SK-N-SH treated with all-trans-retinoic acid at 6 μM for 48 hours (cell line): ENCODE measurements at regions not wholly inside any gene's neighbourhood (a gene's known extent, or its start where the extent isn't known, plus 50 kb on each side); places are given as distances from the start of the nearest gene placed in this dataset.

Source experiments
- ATAC-seq: fragments of 200-7000 bp; cut with Tn5 transposase; 3 replicates; pipeline ENCODE4 v1.9.1; 2020; ENCODE audit warnings: mild to moderate bottlenecking, moderate library complexity
- ARNTL ChIP-seq: fragments of 450-650 bp; formaldehyde crosslinking; IDR thresholded peaks from 2 replicates; pipeline ENCODE4 v1.5.0; 2020; ENCODE audit warnings: low read depth, mild to moderate bottlenecking, moderate library complexity, borderline replicate concordance
- BACH2 ChIP-seq: fragments of 250-450 bp; sonication (Bioruptor Pico); IDR thresholded peaks from 2 replicates; pipeline ENCODE4 v1.9.0; 2021; ENCODE audit warnings: mild to moderate bottlenecking, borderline replicate concordance
- CREB5 ChIP-seq: fragments of 250-450 bp; sonication (Bioruptor Pico); IDR thresholded peaks from 2 replicates; pipeline ENCODE4 v1.5.1; 2020; ENCODE audit warnings: low read depth, mild to moderate bottlenecking, moderate library complexity
- CSDC2 ChIP-seq: fragments of 250-450 bp; sonication (Bioruptor Pico); IDR thresholded peaks from 2 replicates; pipeline ENCODE4 v1.5.0; 2020; ENCODE audit warnings: mild to moderate bottlenecking, moderate library complexity
- ESRRG ChIP-seq: fragments of 250-450 bp; sonication (Bioruptor Pico); IDR thresholded peaks from 2 replicates; pipeline ENCODE4 v1.6.1; 2021; ENCODE audit warnings: mild to moderate bottlenecking
- GLIS3 ChIP-seq: fragments of 250-450 bp; sonication (Bioruptor Pico); IDR thresholded peaks from 2 replicates; pipeline ENCODE4 v1.5.0; 2020; ENCODE audit warnings: mild to moderate bottlenecking, moderate library complexity
- OSR1 ChIP-seq: fragments of 250-450 bp; sonication (Bioruptor Pico); IDR thresholded peaks from 2 replicates; pipeline ENCODE4 v1.8.0; 2022; ENCODE audit warnings: moderate library complexity, mild to moderate bottlenecking, inconsistent platforms
- PATZ1 ChIP-seq: fragments of 250-450 bp; sonication (Bioruptor Pico); IDR thresholded peaks from 2 replicates; pipeline ENCODE4 v1.8.0; 2020; ENCODE audit warnings: mild to moderate bottlenecking, moderate library complexity, borderline replicate concordance
- POU6F1 ChIP-seq: fragments of 250-450 bp; sonication (Bioruptor Pico); IDR thresholded peaks from 2 replicates; pipeline ENCODE4 v1.8.0; 2021; ENCODE audit warnings: low read depth, mild to moderate bottlenecking, moderate library complexity, borderline replicate concordance
- PPARA ChIP-seq: fragments of 250-450 bp; sonication (Bioruptor Pico); IDR thresholded peaks from 2 replicates; pipeline ENCODE4 v1.5.0; 2020; ENCODE audit warnings: mild to moderate bottlenecking, borderline replicate concordance
- RARB ChIP-seq: fragments of 250-450 bp; sonication (Bioruptor Pico); IDR thresholded peaks from 2 replicates; pipeline ENCODE4 v1.8.0; 2021; ENCODE audit warnings: mild to moderate bottlenecking, moderate library complexity
- SNAI2 ChIP-seq: fragments of 250-450 bp; sonication (Bioruptor Pico); IDR thresholded peaks from 2 replicates; pipeline ENCODE4 v1.5.0; 2020; ENCODE audit warnings: mild to moderate bottlenecking, moderate library complexity
- TCF4 ChIP-seq: fragments of 250-450 bp; sonication (Bioruptor Pico); IDR thresholded peaks from 2 replicates; pipeline ENCODE4 v1.8.0; 2021; ENCODE audit warnings: mild to moderate bottlenecking, moderate library complexity, borderline replicate concordance
- TOX ChIP-seq: fragments of 250-450 bp; sonication (Bioruptor Pico); IDR thresholded peaks from 2 replicates; pipeline ENCODE4 v1.8.0; 2021; ENCODE audit warnings: mild to moderate bottlenecking, moderate library complexity, borderline replicate concordance
- ZC3H10 ChIP-seq: fragments of 250-450 bp; sonication (Bioruptor Pico); IDR thresholded peaks from 2 replicates; pipeline ENCODE4 v1.5.1; 2021; ENCODE audit warnings: mild to moderate bottlenecking, moderate library complexity
- ZFP3 ChIP-seq: fragments of 250-450 bp; sonication (Bioruptor Pico); IDR thresholded peaks from 2 replicates; pipeline ENCODE4 v1.5.0; 2020; ENCODE audit warnings: mild to moderate bottlenecking, moderate library complexity
- ZFP30 ChIP-seq: fragments of 450-650 bp; formaldehyde crosslinking; IDR thresholded peaks from 2 replicates; pipeline ENCODE4 v1.5.0; 2022; ENCODE audit warnings: mild to moderate bottlenecking, moderate library complexity
- ZNF70 ChIP-seq: fragments of 450-650 bp; formaldehyde crosslinking; IDR thresholded peaks from 2 replicates; pipeline ENCODE4 v1.5.0; 2020; ENCODE audit warnings: mild to moderate bottlenecking, moderate library complexity
- TF ChIP-seq, protein P1 (sequence below): fragments of 250-450 bp; sonication (Bioruptor Pico); IDR thresholded peaks from 2 replicates; pipeline ENCODE4 v1.5.0; 2020; ENCODE audit warnings: mild to moderate bottlenecking, moderate library complexity
- TF ChIP-seq, protein P2 (sequence below): fragments of 250-450 bp; sonication (Bioruptor Pico); IDR thresholded peaks from 2 replicates; pipeline ENCODE4 v1.5.1; 2021; ENCODE audit warnings: mild to moderate bottlenecking, moderate library complexity

DNA sequence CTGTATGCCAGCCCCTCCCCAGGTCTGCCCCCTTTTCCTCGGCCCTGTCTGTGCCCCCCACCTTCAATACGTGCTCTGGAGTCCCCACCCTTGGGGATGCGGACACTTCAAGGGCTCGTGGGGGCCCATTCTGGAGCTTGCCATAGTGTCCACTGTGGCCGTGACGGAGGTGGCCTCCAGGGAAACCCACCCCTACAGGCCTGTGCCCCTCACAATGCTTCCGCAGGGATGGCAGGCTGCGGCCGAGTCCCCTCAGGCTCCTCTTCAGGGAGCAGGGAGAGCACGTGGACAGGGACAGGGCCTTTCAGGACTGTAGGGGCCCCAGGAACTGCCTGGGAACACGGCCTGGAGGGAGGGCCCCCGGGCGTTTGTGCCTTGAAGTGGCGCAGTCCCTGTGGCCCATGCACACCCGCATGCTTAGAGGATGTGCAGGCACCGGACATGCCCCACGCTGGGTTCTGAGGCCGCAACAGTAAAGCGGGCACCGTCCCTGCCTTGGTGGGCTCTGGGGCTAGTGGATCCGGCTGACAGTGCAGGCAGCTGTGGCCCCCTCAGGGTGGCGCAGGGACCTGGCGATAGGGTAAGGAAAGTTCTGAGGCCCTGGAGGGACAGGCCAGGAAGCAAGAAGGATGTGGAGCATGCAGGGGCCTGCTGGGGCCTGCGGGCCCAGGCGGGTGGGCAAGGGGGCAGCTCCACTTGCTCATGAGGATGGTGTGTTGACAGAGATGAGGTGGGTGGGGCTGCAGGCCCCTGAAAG lies 209.0 kb upstream of the RTL1 start:
- TF ChIP-seq TOX (CRISPR knock-in tag) (no peak), CSDC2 (CRISPR knock-in tag) (no peak), PATZ1 (CRISPR knock-in tag) (no peak), ZC3H10 (no peak), RARB (CRISPR knock-in tag) (no peak), BACH2 (CRISPR knock-in tag) (no peak), ESRRG (CRISPR knock-in tag) (no peak), TCF4 (no peak), CREB5 (CRISPR knock-in tag) (no peak)
- no peak for ATAC-seq

GRCh38 chr14:101113108-101113612 lies 209.6 kb upstream of the RTL1 start:
- ATAC-seq, result no peak
- TF ChIP-seq ZNF70 (CRISPR knock-in tag) (no peak), ESRRG (CRISPR knock-in tag) (no peak), TCF4 (no peak), ARNTL (CRISPR knock-in tag) (no peak), GLIS3 (CRISPR knock-in tag) (no peak), OSR1 (CRISPR knock-in tag) (no peak), TOX (CRISPR knock-in tag) (no peak), ZFP3 (CRISPR knock-in tag) (no peak), PPARA (no peak), RARB (CRISPR knock-in tag) (no peak), CREB5 (CRISPR knock-in tag) (no peak), ZFP30 (CRISPR knock-in tag) (no peak), SNAI2 (no peak), CSDC2 (CRISPR knock-in tag) (no peak), ZC3H10 (no peak)
- TF ChIP-seq, protein P1, sequence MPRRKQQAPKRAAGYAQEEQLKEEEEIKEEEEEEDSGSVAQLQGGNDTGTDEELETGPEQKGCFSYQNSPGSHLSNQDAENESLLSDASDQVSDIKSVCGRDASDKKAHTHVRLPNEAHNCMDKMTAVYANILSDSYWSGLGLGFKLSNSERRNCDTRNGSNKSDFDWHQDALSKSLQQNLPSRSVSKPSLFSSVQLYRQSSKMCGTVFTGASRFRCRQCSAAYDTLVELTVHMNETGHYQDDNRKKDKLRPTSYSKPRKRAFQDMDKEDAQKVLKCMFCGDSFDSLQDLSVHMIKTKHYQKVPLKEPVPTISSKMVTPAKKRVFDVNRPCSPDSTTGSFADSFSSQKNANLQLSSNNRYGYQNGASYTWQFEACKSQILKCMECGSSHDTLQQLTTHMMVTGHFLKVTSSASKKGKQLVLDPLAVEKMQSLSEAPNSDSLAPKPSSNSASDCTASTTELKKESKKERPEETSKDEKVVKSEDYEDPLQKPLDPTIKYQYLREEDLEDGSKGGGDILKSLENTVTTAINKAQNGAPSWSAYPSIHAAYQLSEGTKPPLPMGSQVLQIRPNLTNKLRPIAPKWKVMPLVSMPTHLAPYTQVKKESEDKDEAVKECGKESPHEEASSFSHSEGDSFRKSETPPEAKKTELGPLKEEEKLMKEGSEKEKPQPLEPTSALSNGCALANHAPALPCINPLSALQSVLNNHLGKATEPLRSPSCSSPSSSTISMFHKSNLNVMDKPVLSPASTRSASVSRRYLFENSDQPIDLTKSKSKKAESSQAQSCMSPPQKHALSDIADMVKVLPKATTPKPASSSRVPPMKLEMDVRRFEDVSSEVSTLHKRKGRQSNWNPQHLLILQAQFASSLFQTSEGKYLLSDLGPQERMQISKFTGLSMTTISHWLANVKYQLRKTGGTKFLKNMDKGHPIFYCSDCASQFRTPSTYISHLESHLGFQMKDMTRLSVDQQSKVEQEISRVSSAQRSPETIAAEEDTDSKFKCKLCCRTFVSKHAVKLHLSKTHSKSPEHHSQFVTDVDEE (CRISPR knock-in tag), result no peak
- TF ChIP-seq, protein P2, sequence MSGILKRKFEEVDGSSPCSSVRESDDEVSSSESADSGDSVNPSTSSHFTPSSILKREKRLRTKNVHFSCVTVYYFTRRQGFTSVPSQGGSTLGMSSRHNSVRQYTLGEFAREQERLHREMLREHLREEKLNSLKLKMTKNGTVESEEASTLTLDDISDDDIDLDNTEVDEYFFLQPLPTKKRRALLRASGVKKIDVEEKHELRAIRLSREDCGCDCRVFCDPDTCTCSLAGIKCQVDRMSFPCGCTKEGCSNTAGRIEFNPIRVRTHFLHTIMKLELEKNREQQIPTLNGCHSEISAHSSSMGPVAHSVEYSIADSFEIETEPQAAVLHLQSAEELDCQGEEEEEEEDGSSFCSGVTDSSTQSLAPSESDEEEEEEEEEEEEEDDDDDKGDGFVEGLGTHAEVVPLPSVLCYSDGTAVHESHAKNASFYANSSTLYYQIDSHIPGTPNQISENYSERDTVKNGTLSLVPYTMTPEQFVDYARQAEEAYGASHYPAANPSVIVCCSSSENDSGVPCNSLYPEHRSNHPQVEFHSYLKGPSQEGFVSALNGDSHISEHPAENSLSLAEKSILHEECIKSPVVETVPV (CRISPR knock-in tag), result no peak

DNA sequence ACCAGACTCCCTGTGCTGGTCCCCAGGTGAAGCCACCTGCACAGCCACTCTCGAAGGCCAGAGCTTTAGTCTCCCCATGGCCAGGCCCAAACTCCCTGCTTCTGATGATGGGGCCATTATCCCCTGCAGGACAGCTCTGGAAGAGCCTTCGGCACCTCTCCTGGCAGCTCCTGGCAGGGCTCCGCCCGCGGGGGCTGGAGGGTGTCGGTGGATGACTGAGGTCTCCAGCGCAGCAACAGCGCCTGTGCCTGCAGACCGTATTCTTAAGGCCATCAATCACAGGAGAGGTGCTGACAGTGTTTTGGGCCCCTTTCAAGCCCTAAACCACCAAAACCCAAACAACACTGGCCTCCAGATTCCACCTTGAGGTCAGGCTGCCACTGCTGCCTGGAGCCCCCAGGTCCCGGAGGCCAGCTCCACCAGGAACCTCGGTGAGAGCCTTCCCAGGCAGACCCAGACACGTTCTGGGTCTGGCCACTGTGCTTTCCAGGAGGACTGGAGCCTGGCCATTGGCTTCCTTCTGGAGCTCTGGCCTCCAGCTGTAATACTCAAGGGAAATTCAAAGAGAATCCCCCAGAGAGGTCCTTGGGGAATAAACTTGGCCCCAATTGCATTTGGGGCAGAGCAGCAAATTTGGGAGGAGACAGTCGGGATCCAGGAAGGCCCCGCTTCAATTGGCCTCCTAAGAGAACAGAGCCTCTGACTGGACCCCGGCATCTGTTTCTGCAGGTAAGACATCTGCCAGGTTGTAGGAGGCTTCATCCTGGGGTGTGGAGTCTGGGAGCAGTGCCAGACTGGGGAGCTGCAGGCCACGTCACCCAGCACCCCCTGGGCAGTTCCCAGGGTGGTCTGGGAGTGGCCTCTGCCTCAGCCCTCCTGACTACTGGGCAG lies 210.6 kb upstream of the RTL1 start:
- ATAC-seq, result no peak
- TF ChIP-seq ZFP30 (CRISPR knock-in tag) (no peak), ZNF70 (CRISPR knock-in tag) (no peak), POU6F1 (CRISPR knock-in tag) (no peak), RARB (CRISPR knock-in tag) (no peak), OSR1 (CRISPR knock-in tag) (no peak), TCF4 (no peak), PATZ1 (CRISPR knock-in tag) (no peak), BACH2 (CRISPR knock-in tag) (no peak)
- TF ChIP-seq, protein P2 (CRISPR knock-in tag), result no peak
